Nucleus accumbens (tissue), 56 donors: ENCODE measurements at regions not wholly inside any gene's neighbourhood (a gene's known extent, or its start where the extent isn't known, plus 50 kb on each side); places are given as distances from the start of the nearest gene placed in this dataset.

Source experiments
- DNase-seq, 56 donors: peaks; one replicate each; lab custom pipeline; 2025; lab: John Stamatoyannopoulos, UW

DNA sequence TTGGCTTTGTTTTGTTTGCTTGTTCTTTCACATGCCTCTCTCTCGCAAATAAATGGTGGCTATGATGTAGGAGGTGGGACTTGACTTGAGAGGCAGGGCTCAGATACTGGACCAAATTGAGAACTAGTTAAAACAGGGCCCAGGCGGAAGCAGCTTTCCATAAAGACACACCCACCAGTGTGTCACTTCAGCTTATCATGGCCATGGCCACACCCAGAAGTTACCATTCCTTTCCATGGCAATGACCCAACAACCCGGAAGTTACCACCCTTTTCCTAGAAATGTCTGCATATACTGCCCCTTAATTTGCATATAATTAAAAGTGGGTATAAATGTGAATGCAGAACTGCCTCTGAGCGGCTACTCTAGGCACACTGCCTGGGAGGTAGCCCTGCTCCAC lies 62.6 kb upstream of the CNTN4 start:
- DNase-seq: no peak

DNA sequence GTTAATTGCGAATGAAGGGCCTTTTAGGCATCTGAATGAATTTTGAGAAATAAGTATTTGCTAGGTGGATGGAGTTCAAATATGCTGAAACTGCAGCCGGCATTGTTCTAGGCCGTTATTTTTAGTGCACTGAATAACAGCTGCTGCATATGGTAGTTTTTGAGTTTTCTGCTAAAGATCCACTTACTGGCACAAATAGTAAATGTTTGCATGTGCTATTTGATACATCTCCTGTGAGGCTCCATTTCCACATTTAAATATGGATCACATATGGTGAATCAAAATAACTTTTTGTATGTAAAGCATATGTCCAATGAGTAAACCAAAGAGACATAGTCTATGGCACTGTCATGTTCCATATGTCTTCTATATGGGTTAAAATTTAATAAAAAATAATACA lies 56.7 kb upstream of the CNTN4 start:
- no peak for DNase-seq
